Fibroblast of lung (primary cell): ENCODE measurements at regions not wholly inside any gene's neighbourhood (a gene's known extent, or its start where the extent isn't known, plus 50 kb on each side); places are given as distances from the start of the nearest gene placed in this dataset.

Source experiments
- DNase-seq, 2 donors: peaks; one replicate each; pipeline versions ENCODE4 v3.0.0 to v3.0.0-alpha.2; 2010; ENCODE audit warnings: low read depth in 2 of 2
- H2AFZ ChIP-seq: 2 replicates; pipeline ENCODE4 v1.5.1; 2012; ENCODE audit warnings: low read length, control low read depth, inconsistent platforms
- H3K27ac ChIP-seq: 2 replicates; pipeline ENCODE4 v1.5.1; 2011; ENCODE audit warnings: low read length, control low read depth; ENCODE audit not compliant: insufficient read depth
- H3K27me3 ChIP-seq: 2 replicates; pipeline ENCODE4 v1.5.1; 2011; ENCODE audit warnings: mild to moderate bottlenecking, low read length; ENCODE audit not compliant: control insufficient read depth, insufficient read depth
- H3K36me3 ChIP-seq: 2 replicates; pipeline ENCODE4 v1.5.1; 2011; ENCODE audit warnings: low read length; ENCODE audit not compliant: control insufficient read depth, insufficient read depth
- H3K4me1 ChIP-seq: 2 replicates; pipeline ENCODE4 v1.5.1; 2011; ENCODE audit warnings: low read length; ENCODE audit not compliant: control insufficient read depth, insufficient read depth; ENCODE audit errors: extremely low read depth
- H3K4me2 ChIP-seq: 2 replicates; pipeline ENCODE4 v1.5.1; 2011; ENCODE audit warnings: low read length, control low read depth; ENCODE audit not compliant: insufficient read depth; ENCODE audit errors: extremely low read depth
- H3K4me3 ChIP-seq, 4 experiments: fragments of 200-600 bp in 1 of 4; sonication (generic) in 1 of 4; replicated peaks in 1 of 4; 2 replicates each; pipeline ENCODE4 v1.5.1; 2011 to 2016; ENCODE audit warnings: low read length in 4 of 4, low read depth in 3 of 4, mild to moderate bottlenecking in 3 of 4, control low read depth in 2 of 4, inconsistent platforms in 1 of 4, mixed read lengths in 1 of 4; ENCODE audit not compliant: insufficient read depth in 1 of 4; ENCODE audit errors: control extremely low read depth in 1 of 4
- H3K79me2 ChIP-seq: 2 replicates; pipeline ENCODE4 v1.5.1; 2012; ENCODE audit warnings: mild to moderate bottlenecking, low read length, inconsistent platforms; ENCODE audit not compliant: control insufficient read depth, insufficient read depth
- H3K9ac ChIP-seq: 2 replicates; pipeline ENCODE4 v1.5.1; 2011; ENCODE audit warnings: mild to moderate bottlenecking, low read length, control low read depth; ENCODE audit not compliant: insufficient read depth
- H3K9me3 ChIP-seq: 2 replicates; pipeline ENCODE4 v1.5.1; 2012; ENCODE audit warnings: low read depth, low read length; ENCODE audit not compliant: control insufficient read depth, insufficient read depth
- H4K20me1 ChIP-seq: 2 replicates; pipeline ENCODE4 v1.5.1; 2011; ENCODE audit warnings: low read length; ENCODE audit not compliant: control insufficient read depth, insufficient read depth; ENCODE audit errors: extremely low read depth
- EZH2 ChIP-seq: IDR thresholded peaks from 2 replicates; pipeline ENCODE4 v1.5.1; 2012; ENCODE audit warnings: low read length, control low read depth, mild to moderate bottlenecking; ENCODE audit errors: missing control alignments
- TF ChIP-seq, protein P1 (sequence below), 2 donors: IDR thresholded peaks in 1 of 2; conservative IDR thresholded peaks in 1 of 2; 1 replicate in 1 of 2; 2 replicates in 1 of 2; pipeline ENCODE4 v1.5.1; 2011 to 2012; ENCODE audit warnings: low read length in 2 of 2, control low read depth in 1 of 2, inconsistent platforms in 1 of 2, low read depth in 1 of 2, mild to moderate bottlenecking in 1 of 2

DNA sequence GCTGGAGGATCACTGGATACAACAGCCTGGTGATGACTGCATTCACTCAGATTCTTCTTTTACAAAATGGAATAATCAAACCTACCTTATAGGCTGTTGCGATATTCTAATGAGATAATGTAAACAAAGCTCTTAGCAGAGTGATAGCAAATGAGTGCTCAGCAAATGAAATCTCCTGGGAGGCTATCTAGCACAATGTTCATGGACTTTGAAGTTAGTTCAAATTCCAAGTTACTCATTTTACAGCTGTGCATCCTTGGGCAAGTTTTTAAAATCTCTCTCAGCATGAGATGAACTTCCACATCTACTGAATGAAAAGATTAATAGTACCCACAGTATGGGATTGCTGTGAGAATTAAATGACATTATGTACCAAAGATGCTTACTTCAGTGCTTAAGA, 80.8 kb upstream of the PAPPA2 start:
- Histone ChIP-seq H3K27ac (no peak overlapping the region), H3K79me2 (no peaks in the 10 kb centered on the region), H3K36me3 (no peaks in the 10 kb centered on the region), H3K27me3 (no peaks in the 10 kb centered on the region), H3K9me3 (no peaks in the 10 kb centered on the region), H3K9ac (no peak overlapping the region), H3K4me1 (no peaks in the 10 kb centered on the region), H3K4me3 (no peak overlapping the region), H2AFZ (no peak overlapping the region), H3K4me2 (no peak overlapping the region), H4K20me1 (no peaks in the 10 kb centered on the region)
- no peak for DNase-seq
- TF ChIP-seq, protein P1, sequence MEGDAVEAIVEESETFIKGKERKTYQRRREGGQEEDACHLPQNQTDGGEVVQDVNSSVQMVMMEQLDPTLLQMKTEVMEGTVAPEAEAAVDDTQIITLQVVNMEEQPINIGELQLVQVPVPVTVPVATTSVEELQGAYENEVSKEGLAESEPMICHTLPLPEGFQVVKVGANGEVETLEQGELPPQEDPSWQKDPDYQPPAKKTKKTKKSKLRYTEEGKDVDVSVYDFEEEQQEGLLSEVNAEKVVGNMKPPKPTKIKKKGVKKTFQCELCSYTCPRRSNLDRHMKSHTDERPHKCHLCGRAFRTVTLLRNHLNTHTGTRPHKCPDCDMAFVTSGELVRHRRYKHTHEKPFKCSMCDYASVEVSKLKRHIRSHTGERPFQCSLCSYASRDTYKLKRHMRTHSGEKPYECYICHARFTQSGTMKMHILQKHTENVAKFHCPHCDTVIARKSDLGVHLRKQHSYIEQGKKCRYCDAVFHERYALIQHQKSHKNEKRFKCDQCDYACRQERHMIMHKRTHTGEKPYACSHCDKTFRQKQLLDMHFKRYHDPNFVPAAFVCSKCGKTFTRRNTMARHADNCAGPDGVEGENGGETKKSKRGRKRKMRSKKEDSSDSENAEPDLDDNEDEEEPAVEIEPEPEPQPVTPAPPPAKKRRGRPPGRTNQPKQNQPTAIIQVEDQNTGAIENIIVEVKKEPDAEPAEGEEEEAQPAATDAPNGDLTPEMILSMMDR (conservative IDR thresholded peaks at IDR 0.05 in 1 of 2, IDR thresholded peaks at IDR 0.05 in 1 of 2; ENCODE audit: low read depth in 1 of 2, low read length in 2 of 2): no peak
- no peak for TF ChIP-seq EZH2

DNA sequence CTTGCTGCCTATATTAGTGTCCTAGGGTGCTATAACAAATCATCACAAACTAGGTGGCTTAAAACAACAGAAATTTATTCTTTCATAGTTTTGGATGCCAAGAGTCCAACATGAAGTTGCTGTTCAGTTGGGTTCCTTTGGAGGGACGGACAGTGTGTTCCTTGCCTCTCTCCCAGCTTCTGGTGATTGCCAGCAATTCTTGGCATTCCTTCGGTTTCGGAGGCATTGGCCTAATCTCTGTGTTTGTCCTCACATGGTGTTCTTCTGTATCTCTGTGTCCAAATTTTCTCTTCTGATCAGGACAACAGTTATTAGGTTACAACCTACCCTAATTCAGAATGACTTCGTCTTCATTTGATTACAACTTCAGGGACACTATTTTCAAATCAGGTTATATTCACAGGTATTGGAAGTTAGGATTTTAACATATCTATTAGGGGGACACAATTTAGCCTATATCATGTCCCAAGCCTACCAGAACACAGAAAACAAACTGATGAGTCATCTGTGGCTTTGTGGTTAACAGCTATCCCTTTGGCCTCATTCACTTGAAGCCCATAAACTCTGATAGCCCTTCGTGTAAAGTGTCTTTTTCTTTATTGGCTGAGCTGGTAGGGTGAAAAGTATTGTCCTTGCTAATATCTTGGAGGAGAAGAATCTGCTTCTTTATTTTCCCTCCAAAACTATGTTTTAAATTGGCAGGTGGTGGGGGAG, 83.2 kb upstream of the PAPPA2 start:
- no peak for DNase-seq
- Histone ChIP-seq H3K9ac (no peak overlapping the region), H3K79me2 (no peaks in the 10 kb centered on the region), H2AFZ (no peak overlapping the region), H3K36me3 (no peaks in the 10 kb centered on the region), H3K27ac (no peak overlapping the region), H3K27me3 (no peaks in the 10 kb centered on the region), H4K20me1 (peaks cover 1% of the 10 kb centered on the region), H3K4me3 (no peak overlapping the region), H3K4me2 (no peak overlapping the region), H3K4me1 (no peaks in the 10 kb centered on the region), H3K9me3 (no peaks in the 10 kb centered on the region)
- TF ChIP-seq, protein P1 (conservative IDR thresholded peaks at IDR 0.05 in 1 of 2, IDR thresholded peaks at IDR 0.05 in 1 of 2; ENCODE audit: low read depth in 1 of 2, low read length in 2 of 2): no peak
- no peak for TF ChIP-seq EZH2

DNA sequence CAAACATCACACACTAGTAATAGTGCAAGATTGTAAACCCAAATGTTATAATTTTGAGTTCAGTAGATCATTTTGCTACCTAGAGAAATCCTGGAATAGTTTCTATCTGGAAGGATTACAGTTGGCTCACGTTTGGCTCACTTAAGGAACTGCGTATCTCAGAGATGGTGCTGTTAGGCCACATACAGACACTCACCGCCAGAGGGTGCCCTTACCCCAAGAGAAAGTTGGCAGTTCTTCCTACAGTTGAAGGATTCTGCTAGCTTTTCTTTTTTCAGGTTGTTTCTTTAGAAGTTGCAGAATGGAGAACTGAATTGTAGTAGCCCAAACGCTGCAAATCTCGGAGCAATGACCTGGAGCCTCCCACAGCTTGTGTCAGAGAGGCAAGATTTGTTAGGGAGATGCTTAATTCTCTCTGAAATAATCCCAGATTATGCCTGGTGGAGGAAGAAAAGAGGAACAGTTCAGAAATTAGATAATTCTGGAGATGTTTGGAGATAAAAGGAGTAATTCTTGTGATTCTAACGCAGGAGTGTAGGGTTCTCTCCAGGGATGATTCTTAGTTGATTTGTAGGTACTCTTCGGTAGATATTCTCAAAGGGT, 87.9 kb upstream of the PAPPA2 start:
- Histone ChIP-seq H3K4me2 (no peak overlapping the region), H3K4me3 (no peak overlapping the region), H3K27me3 (no peaks in the 10 kb centered on the region), H3K9ac (no peak overlapping the region), H2AFZ (no peak overlapping the region), H4K20me1 (peaks cover 3% of the 10 kb centered on the region), H3K36me3 (no peaks in the 10 kb centered on the region), H3K9me3 (no peaks in the 10 kb centered on the region), H3K27ac (no peak overlapping the region), H3K4me1 (no peaks in the 10 kb centered on the region), H3K79me2 (no peaks in the 10 kb centered on the region)
- peak; percentile 57 to 72 for DNase-seq
- TF ChIP-seq EZH2: no peak
- TF ChIP-seq, protein P1 (conservative IDR thresholded peaks at IDR 0.05 in 1 of 2, IDR thresholded peaks at IDR 0.05 in 1 of 2; ENCODE audit: low read depth in 1 of 2, low read length in 2 of 2): peak; percentile 93 to 95
